GM03348 (cell line): ENCODE measurements at regions not wholly inside any gene's neighbourhood (a gene's known extent, or its start where the extent isn't known, plus 50 kb on each side); places are given as distances from the start of the nearest gene placed in this dataset.

Experiments
- DNase-seq: peaks from one replicate; pipeline ENCODE4 v3.0.0; 2012; ENCODE audit warnings: low spot score

GRCh38 chr20:7347409-7347808 is 579.9 kb downstream of the BMP2 start:
- no peak for DNase-seq

GRCh38 chr20:7348253-7348652 is 580.8 kb downstream of the BMP2 start:
- no peak for DNase-seq

GRCh38 chr20:7352165-7352564 is 584.7 kb downstream of the BMP2 start:
- no peak for DNase-seq

- no peak for DNase-seq
Observed at GRCh38 chr20:7355051-7355450, 585.2 kb downstream of the HAO1 start.

- no peak for DNase-seq
Observed at GRCh38 chr20:7358670-7359069, 581.6 kb downstream of the HAO1 start.

- DNase-seq, result no peak
Observed at GRCh38 chr20:7359739-7360138, 580.5 kb downstream of the HAO1 start.

GRCh38 chr20:7361321-7361720 is 578.9 kb downstream of the HAO1 start:
- DNase-seq, result no peak

- DNase-seq, result no peak
Observed at GRCh38 chr20:7361931-7362330, 578.3 kb downstream of the HAO1 start.

GRCh38 chr20:7362601-7363000 is 577.7 kb downstream of the HAO1 start:
- no peak for DNase-seq

- DNase-seq, result no peak
Observed at GRCh38 chr20:7366189-7366588, 574.1 kb downstream of the HAO1 start.

- DNase-seq, result no peak
Observed at GRCh38 chr20:7371518-7372163, 568.6 kb downstream of the HAO1 start.

GRCh38 chr20:7375905-7376304 is 564.4 kb downstream of the HAO1 start:
- peak; percentile 4 for DNase-seq

- DNase-seq, result no peak
Observed at GRCh38 chr20:7378864-7379605, 561.2 kb downstream of the HAO1 start.

- DNase-seq, result no peak
Observed at GRCh38 chr20:7379621-7380220, 560.5 kb downstream of the HAO1 start.

GRCh38 chr20:7383216-7383615 is 557.0 kb downstream of the HAO1 start:
- no peak for DNase-seq

- DNase-seq, result no peak
Observed at GRCh38 chr20:7387638-7388193, 552.5 kb downstream of the HAO1 start.

- no peak for DNase-seq
Observed at GRCh38 chr20:7389216-7389615, 551.0 kb downstream of the HAO1 start.

GRCh38 chr20:7392542-7393206 is 547.6 kb downstream of the HAO1 start:
- no peak for DNase-seq

- no peak for DNase-seq
Observed at GRCh38 chr20:7399114-7399513, 541.1 kb downstream of the HAO1 start.

- DNase-seq, result no peak
Observed at GRCh38 chr20:7399575-7399974, 540.7 kb downstream of the HAO1 start.

GRCh38 chr20:7406671-7407070 is 533.6 kb downstream of the HAO1 start:
- DNase-seq, result no peak

- DNase-seq, result no peak
Observed at GRCh38 chr20:7410150-7410549, 530.1 kb downstream of the HAO1 start.

- no peak for DNase-seq
Observed at GRCh38 chr20:7411075-7411474, 529.2 kb downstream of the HAO1 start.
